Small intestine (tissue), 7 donors: ENCODE measurements at regions not wholly inside any gene's neighbourhood (a gene's known extent, or its start where the extent isn't known, plus 50 kb on each side); places are given as distances from the start of the nearest gene placed in this dataset.

Experiments
- DNase-seq, 2 donors: peaks; one replicate each; pipeline versions ENCODE4 v3.0.0 to v3.0.0-alpha.2; 2013
- FAIRE-seq: peaks from 2 replicates; lab custom pipeline; 2012; peaks lifted over from hg19 to GRCh38; lab: Jason Lieb, UNC
- H3K27ac ChIP-seq, 3 donors: one replicate each; pipeline ENCODE4 v1.5.1; 2013; ENCODE audit warnings: low read length in 2 of 3, mild to moderate bottlenecking in 2 of 3, control low read depth in 1 of 3, inconsistent platforms in 1 of 3, low read depth in 1 of 3, moderate library complexity in 1 of 3
- H3K27me3 ChIP-seq, 3 donors: one replicate each; pipeline ENCODE4 v1.6.1; 2013; ENCODE audit warnings: low read length in 3 of 3, inconsistent platforms in 1 of 3; ENCODE audit not compliant: control insufficient read depth in 3 of 3, insufficient read depth in 3 of 3
- H3K36me3 ChIP-seq, 3 donors: one replicate each; pipeline ENCODE4 v1.6.1; 2013; ENCODE audit warnings: low read length in 3 of 3, inconsistent platforms in 1 of 3, low read depth in 1 of 3, mild to moderate bottlenecking in 1 of 3, moderate library complexity in 1 of 3; ENCODE audit not compliant: control insufficient read depth in 3 of 3, insufficient read depth in 2 of 3
- H3K4me1 ChIP-seq, 3 donors: one replicate each; pipeline ENCODE4 v1.6.1; 2013; ENCODE audit warnings: low read length in 2 of 3, inconsistent platforms in 1 of 3, low read depth in 1 of 3, mild to moderate bottlenecking in 1 of 3, moderate library complexity in 1 of 3; ENCODE audit not compliant: control insufficient read depth in 3 of 3, insufficient read depth in 2 of 3
- H3K4me3 ChIP-seq, 3 donors: one replicate each; pipeline ENCODE4 v1.5.1; 2013; ENCODE audit warnings: low read length in 3 of 3, control low read depth in 1 of 3, inconsistent platforms in 1 of 3, low read depth in 1 of 3, mild to moderate bottlenecking in 1 of 3, moderate library complexity in 1 of 3
- H3K9me3 ChIP-seq, 2 donors: one replicate each; pipeline ENCODE4 v1.6.1; 2013; ENCODE audit warnings: low read depth in 1 of 2, low read length in 1 of 2; ENCODE audit not compliant: control insufficient read depth in 2 of 2, insufficient read depth in 1 of 2
- WGBS, 3 donors: extraction: QIAGEN DNeasy Blood & Tissue Kit; methylation state at CpG; one replicate each; pipeline ENCODE4 v1.1.7; 2013; 5-methylcytosine and 5-hydroxymethylcytosine counted together
- donor health status: healthy with polysubstance abuse.
- donor health status: control.
- donor health status: control.
- donor health status: Bipolar disorder and iron deficiency.
- donor health status: healthy.

DNA sequence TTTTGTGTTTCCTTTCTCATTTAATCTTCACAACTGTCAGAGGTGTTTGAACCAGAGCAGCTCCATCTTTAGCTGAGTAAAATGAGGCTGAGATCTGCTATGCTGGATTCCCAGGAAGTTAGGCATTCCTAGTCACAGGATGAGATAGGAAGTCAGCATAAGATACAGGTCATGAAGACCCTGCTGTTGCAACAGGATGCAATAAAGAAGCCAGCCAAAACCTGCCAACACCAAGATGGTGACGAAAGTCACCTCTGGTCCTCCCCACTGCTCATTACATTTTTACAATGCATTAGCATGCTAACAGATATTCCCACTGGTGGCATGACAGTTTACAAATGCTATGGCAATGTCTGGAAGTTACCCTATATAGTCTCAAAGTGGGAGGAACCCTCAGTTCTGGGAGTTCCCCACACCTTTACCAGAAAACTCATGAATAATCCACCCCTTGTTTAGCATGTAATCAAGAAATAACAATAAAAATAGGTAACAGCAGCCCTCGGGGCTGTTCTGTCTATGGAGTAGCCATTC lies 262.2 kb upstream of the FERMT1 start:
- Histone ChIP-seq H3K27me3 (no peaks in the 10 kb centered on the region), H3K36me3 (no peaks in the 10 kb centered on the region), H3K4me1 (no peaks in the 10 kb centered on the region), H3K27ac (no peak overlapping the region), H3K9me3 (no peaks in the 10 kb centered on the region), H3K4me3 (no peak overlapping the region)
- WGBS, 3 donors = 66 to 86% (median 76%) methylated on average over 2 of the region's 2 CpGs
- FAIRE-seq (no peak), DNase-seq (no peak)

GRCh38 chr20:6384380-6384779 lies 261.6 kb upstream of the FERMT1 start:
- H3K9me3 ChIP-seq = no peaks in the 10 kb centered on the region
- H3K27ac ChIP-seq = no peak overlapping the region
- no peak for FAIRE-seq
- H3K27me3 ChIP-seq = no peaks in the 10 kb centered on the region
- no peak for DNase-seq
- WGBS, 3 donors = 54 to 70% (median 58%) methylated on average over 4 of the region's 4 CpGs
- H3K4me1 ChIP-seq = no peaks in the 10 kb centered on the region
- H3K4me3 ChIP-seq = no peak overlapping the region
- no peaks in the 10 kb centered on the region for H3K36me3 ChIP-seq

DNA sequence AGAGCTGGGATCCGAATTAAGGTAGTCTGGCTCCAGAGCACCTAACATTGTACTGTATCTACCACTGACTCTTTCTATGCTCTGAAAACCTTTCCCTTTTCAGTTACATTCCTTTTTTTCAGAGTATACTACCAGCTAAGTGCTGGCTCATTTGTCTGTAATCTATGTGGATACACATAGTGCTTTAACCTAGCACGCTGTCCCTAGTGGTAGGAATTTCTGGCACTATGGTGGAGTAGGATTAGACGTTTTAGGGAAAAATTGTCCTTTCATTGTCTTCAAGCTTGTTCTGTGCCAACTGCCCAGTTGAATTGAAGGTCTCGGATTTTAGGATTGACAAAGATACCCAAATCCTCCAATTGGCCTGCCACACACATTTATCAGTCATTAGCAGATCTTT lies 259.1 kb upstream of the FERMT1 start:
- 46 to 52% (median 47%) methylated on average over 4 of the region's 4 CpGs for WGBS, 3 donors
- H3K9me3 ChIP-seq = no peaks in the 10 kb centered on the region
- no peak for FAIRE-seq
- H3K27ac ChIP-seq = no peak overlapping the region
- DNase-seq = peak in 1 of 2 donors; percentile 8
- H3K4me3 ChIP-seq = no peak overlapping the region
- H3K4me1 ChIP-seq = no peaks in the 10 kb centered on the region
- H3K27me3 ChIP-seq = no peaks in the 10 kb centered on the region
- H3K36me3 ChIP-seq = no peaks in the 10 kb centered on the region

DNA sequence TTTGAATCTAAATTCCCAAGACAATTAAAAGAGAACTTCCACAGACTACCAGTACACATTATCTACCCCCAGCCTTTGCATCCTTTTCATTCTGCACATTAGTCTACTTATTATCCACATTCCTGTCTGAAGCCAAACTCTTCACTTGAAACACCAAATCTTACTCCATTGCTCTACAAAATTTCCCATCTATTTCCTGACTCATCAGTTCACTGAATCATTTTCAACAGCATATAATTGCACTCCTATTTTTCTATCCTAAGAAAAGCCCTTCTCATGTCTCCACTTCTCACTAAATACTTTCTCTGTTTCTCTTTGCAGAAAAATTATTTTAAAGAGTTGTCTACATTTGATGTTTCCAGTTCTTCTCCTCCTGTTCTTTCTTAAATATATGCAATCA lies 239.4 kb upstream of the FERMT1 start:
- FAIRE-seq = no peak
- no peaks in the 10 kb centered on the region for H3K4me1 ChIP-seq

GRCh38 chr20:6360766-6361165 lies 237.9 kb upstream of the FERMT1 start:
- WGBS, 3 donors = 73 to 81% (median 76%) methylated on average over 5 of the region's 5 CpGs
- FAIRE-seq (no peak), DNase-seq (no peak)
- no peaks in the 10 kb centered on the region for H3K9me3 ChIP-seq
- no peaks in the 10 kb centered on the region for H3K36me3 ChIP-seq
- H3K27ac ChIP-seq = no peak overlapping the region
- H3K27me3 ChIP-seq = no peaks in the 10 kb centered on the region
- no peaks in the 10 kb centered on the region for H3K4me1 ChIP-seq
- no peak overlapping the region for H3K4me3 ChIP-seq

More for the DNA sequence above, 239.4 kb upstream of the FERMT1 start:
- no peaks in the 10 kb centered on the region for H3K36me3 ChIP-seq
- DNase-seq = no peak
- no peaks in the 10 kb centered on the region for H3K27me3 ChIP-seq
- H3K27ac ChIP-seq = no peak overlapping the region
- H3K9me3 ChIP-seq = no peaks in the 10 kb centered on the region
- H3K4me3 ChIP-seq = no peak overlapping the region

DNA sequence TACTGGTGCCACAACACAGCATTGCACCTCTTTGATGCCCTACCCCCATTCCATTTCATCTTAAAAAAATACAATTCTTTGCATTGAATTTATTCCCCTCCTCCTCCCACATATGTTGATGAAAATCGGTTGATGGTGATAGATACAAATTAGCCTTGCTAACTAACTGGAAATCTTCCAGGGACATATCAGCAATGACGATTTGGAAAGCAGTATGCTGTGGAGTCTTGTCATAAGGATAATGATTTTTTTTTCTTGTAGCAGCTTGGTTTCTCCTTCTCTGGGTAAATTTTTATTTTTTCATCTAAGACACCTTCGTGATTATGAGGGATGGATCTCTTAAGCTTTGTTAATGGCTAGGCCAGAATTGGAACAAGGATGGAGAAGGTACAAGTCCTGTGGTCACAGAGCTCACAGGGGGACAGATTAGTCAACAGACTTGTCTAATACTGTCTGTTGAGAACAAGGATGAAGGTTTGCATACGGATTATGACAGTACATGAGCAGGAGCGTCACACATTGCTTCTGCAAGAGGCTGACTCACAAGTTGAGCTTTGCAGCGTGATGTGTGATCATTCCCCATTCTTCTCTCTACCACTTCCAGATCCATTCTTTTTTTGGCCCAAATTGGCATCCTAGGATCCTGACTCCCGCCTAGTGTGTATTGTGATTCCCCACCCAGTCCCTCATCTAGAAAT lies 233.1 kb upstream of the FERMT1 start:
- no peaks in the 10 kb centered on the region for H3K36me3 ChIP-seq
- 66 to 82% (median 74%) methylated on average over 7 of the region's 7 CpGs for WGBS, 3 donors
- H3K4me3 ChIP-seq = no peak overlapping the region
- no peaks in the 10 kb centered on the region for H3K4me1 ChIP-seq
- H3K9me3 ChIP-seq = no peaks in the 10 kb centered on the region
- H3K27ac ChIP-seq = no peak overlapping the region
- FAIRE-seq (no peak), DNase-seq (no peak)
- no peaks in the 10 kb centered on the region for H3K27me3 ChIP-seq

- DNase-seq (no peak), FAIRE-seq (no peak)
- H3K36me3 ChIP-seq = no peaks in the 10 kb centered on the region
- H3K27ac ChIP-seq = no peak overlapping the region
- H3K4me3 ChIP-seq = no peak overlapping the region
- no peaks in the 10 kb centered on the region for H3K9me3 ChIP-seq
- no peaks in the 10 kb centered on the region for H3K4me1 ChIP-seq
- no peaks in the 10 kb centered on the region for H3K27me3 ChIP-seq
Measured at GRCh38 chr20:6348908-6349307, 226.1 kb upstream of the FERMT1 start.

DNA sequence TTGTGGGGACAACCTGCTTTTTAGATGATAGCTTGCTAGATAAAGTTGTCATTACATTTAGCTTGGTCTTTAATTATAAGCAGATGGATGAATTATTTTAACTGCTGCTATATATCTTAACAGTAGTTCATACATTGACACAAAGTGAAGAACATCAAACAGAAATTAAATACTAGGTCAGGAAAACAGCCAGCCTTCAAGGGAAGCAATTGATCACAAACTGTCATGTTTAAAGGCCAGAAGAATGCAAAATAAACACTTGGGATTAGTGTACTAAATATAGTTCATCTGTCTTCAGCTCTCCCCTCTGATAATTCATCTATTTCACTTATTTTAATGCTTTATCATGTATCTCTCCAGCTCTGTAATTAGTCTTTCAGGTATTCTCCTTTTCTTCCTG lies 225.1 kb upstream of the FERMT1 start:
- no peaks in the 10 kb centered on the region for H3K27me3 ChIP-seq
- no peaks in the 10 kb centered on the region for H3K4me1 ChIP-seq
- no peaks in the 10 kb centered on the region for H3K9me3 ChIP-seq
- no peak for DNase-seq
- H3K27ac ChIP-seq = no peak overlapping the region
- no peaks in the 10 kb centered on the region for H3K36me3 ChIP-seq
- H3K4me3 ChIP-seq = no peak overlapping the region
- FAIRE-seq = no peak

- DNase-seq (no peak), FAIRE-seq (no peak)
- Histone ChIP-seq H3K27ac (no peak overlapping the region), H3K4me3 (no peak overlapping the region), H3K36me3 (no peaks in the 10 kb centered on the region), H3K27me3 (no peaks in the 10 kb centered on the region), H3K4me1 (no peaks in the 10 kb centered on the region), H3K9me3 (no peaks in the 10 kb centered on the region)
- WGBS, 3 donors = 76 to 93% (median 85%) methylated on average over 1 of the region's 1 CpG
Measured at GRCh38 chr20:6341491-6341890, 218.7 kb upstream of the FERMT1 start.
